Natural killer cell (primary cell): ENCODE measurements at regions not wholly inside any gene's neighbourhood (a gene's known extent, or its start where the extent isn't known, plus 50 kb on each side); places are given as distances from the start of the nearest gene placed in this dataset.

ENCODE experiments used
- ATAC-seq, 3 donors: fragments of 150-1000 bp in 2 of 3; fragments of 200-7000 bp in 1 of 3; cut with Tn5 transposase; 1 replicate in 1 of 3; 2 replicates in 2 of 3; pipeline ENCODE4 v1.10.0; 2021; ENCODE audit warnings: mild to moderate bottlenecking in 2 of 3, moderate library complexity in 2 of 3
- DNase-seq, 2 donors: peaks; one replicate each; pipeline versions ENCODE4 v3.0.0 to v3.0.0-alpha.2; 2013 to 2021; ENCODE audit warnings: mixed read lengths in 1 of 2
- H3K27ac ChIP-seq: one replicate; pipeline ENCODE4 v1.5.1; 2013; ENCODE audit warnings: mild to moderate bottlenecking, low read length
- H3K27me3 ChIP-seq: one replicate; pipeline ENCODE4 v1.6.1; 2013; ENCODE audit warnings: low read length; ENCODE audit not compliant: control insufficient read depth, insufficient read depth
- H3K36me3 ChIP-seq: one replicate; pipeline ENCODE4 v1.6.1; 2013; ENCODE audit warnings: low read length; ENCODE audit not compliant: control insufficient read depth, insufficient read depth
- H3K4me1 ChIP-seq: one replicate; pipeline ENCODE4 v1.6.1; 2013; ENCODE audit warnings: low read length; ENCODE audit not compliant: control insufficient read depth, insufficient read depth
- H3K4me3 ChIP-seq: one replicate; pipeline ENCODE4 v1.5.1; 2013; ENCODE audit warnings: low read length
- H3K9me3 ChIP-seq: one replicate; pipeline ENCODE4 v1.6.1; 2013; ENCODE audit warnings: low read length; ENCODE audit not compliant: control insufficient read depth, insufficient read depth
- H3K27ac Mint-ChIP-seq, 2 donors: one replicate each; pipeline ENCODE4 v1.8.0; 2022; ENCODE audit warnings: mild to moderate bottlenecking in 2 of 2, mixed read lengths in 2 of 2, moderate library complexity in 1 of 2
- H3K27me3 Mint-ChIP-seq, 2 donors: one replicate each; pipeline ENCODE4 v1.8.0; 2022; ENCODE audit warnings: low read depth in 2 of 2, mixed read lengths in 2 of 2
- H3K36me3 Mint-ChIP-seq: one replicate; pipeline ENCODE4 v1.8.0; 2022; ENCODE audit warnings: mixed read lengths
- H3K4me1 Mint-ChIP-seq, 2 donors: one replicate each; pipeline ENCODE4 v1.8.0; 2022; ENCODE audit warnings: mixed read lengths in 2 of 2
- H3K4me3 Mint-ChIP-seq: one replicate; pipeline ENCODE4 v1.8.0; 2022; ENCODE audit warnings: mild to moderate bottlenecking, moderate library complexity, mixed read lengths
- H3K9me3 Mint-ChIP-seq, 2 donors: one replicate each; pipeline ENCODE4 v1.8.0; 2022; ENCODE audit warnings: mixed read lengths in 2 of 2
- CTCF ChIP-seq: fragments of 200-600 bp; IDR thresholded peaks from one replicate; pipeline ENCODE4 v1.8.0; 2022; ENCODE audit warnings: antibody characterized with exemption
- WGBS: methylation state at CpG from one replicate; pipeline ENCODE4 v1.1.7; 2013; ENCODE audit warnings: missing lambda C conversion rate; ENCODE audit not compliant: insufficient coverage; 5-methylcytosine and 5-hydroxymethylcytosine counted together
- intact Hi-C: fragments of 100-400 bp; cut with micrococcal nuclease; formaldehyde crosslinking; loops from one replicate; pipeline ENCODE4 v1.14.2; 2022

GRCh38 chr7:9307131-9307530 is 873.7 kb downstream of the NXPH1 start:
- H3K27ac Mint-ChIP-seq = no peak overlapping the region
- ATAC-seq (no peak), DNase-seq (no peak)
- H3K9me3 Mint-ChIP-seq = peaks cover 5 to 12% of the 10 kb centered on the region in 2 donors
- H3K27me3 Mint-ChIP-seq = no peaks in the 10 kb centered on the region
- no peak overlapping the region for H3K4me3 Mint-ChIP-seq
- Histone ChIP-seq H3K27ac (no peak overlapping the region), H3K36me3 (no peaks in the 10 kb centered on the region), H3K4me1 (no peaks in the 10 kb centered on the region), H3K4me3 (no peak overlapping the region), H3K27me3 (no peaks in the 10 kb centered on the region), H3K9me3 (no peaks in the 10 kb centered on the region)
- WGBS = 100% methylated on average over 1 of the region's 1 CpG
- intact Hi-C loops = no loop called here
- H3K4me1 Mint-ChIP-seq = no peaks in the 10 kb centered on the region
- TF ChIP-seq CTCF = no peak
- no peaks in the 10 kb centered on the region for H3K36me3 Mint-ChIP-seq

- Mint-ChIP-seq H3K4me3 (no peak overlapping the region), H3K9me3 (peaks cover 20 to 22% of the 10 kb centered on the region in 2 donors), H3K27me3 (no peaks in the 10 kb centered on the region), H3K27ac (no peak overlapping the region), H3K4me1 (no peaks in the 10 kb centered on the region), H3K36me3 (peaks cover 11% of the 10 kb centered on the region)
- H3K4me3 ChIP-seq = no peak overlapping the region
- peaks cover 3% of the 10 kb centered on the region for H3K9me3 ChIP-seq
- WGBS = 82% methylated on average over 1 of the region's 2 CpGs
- H3K36me3 ChIP-seq = no peaks in the 10 kb centered on the region
- TF ChIP-seq CTCF = no peak
- H3K27ac ChIP-seq = no peak overlapping the region
- DNase-seq (no peak), ATAC-seq (no peak)
- H3K4me1 ChIP-seq = no peaks in the 10 kb centered on the region
- no peaks in the 10 kb centered on the region for H3K27me3 ChIP-seq
- intact Hi-C loops = no loop called here
Observed at GRCh38 chr7:9324513-9324912, 891.1 kb downstream of the NXPH1 start.

GRCh38 chr7:9328296-9328695 is 894.9 kb downstream of the NXPH1 start:
- H3K9me3 ChIP-seq = peaks cover 3% of the 10 kb centered on the region
- Mint-ChIP-seq H3K27ac (no peak overlapping the region), H3K4me1 (no peaks in the 10 kb centered on the region), H3K4me3 (no peak overlapping the region), H3K27me3 (no peaks in the 10 kb centered on the region), H3K9me3 (peaks cover 16 to 17% of the 10 kb centered on the region in 2 donors), H3K36me3 (no peaks in the 10 kb centered on the region)
- H3K4me1 ChIP-seq = no peaks in the 10 kb centered on the region
- H3K36me3 ChIP-seq = no peaks in the 10 kb centered on the region
- DNase-seq (no peak), ATAC-seq (no peak)
- intact Hi-C loops = no loop called here
- no peak for TF ChIP-seq CTCF
- no peak overlapping the region for H3K4me3 ChIP-seq
- no peak overlapping the region for H3K27ac ChIP-seq
- H3K27me3 ChIP-seq = no peaks in the 10 kb centered on the region
- WGBS = 94% methylated on average over 1 of the region's 2 CpGs

GRCh38 chr7:9349625-9350024 is 916.2 kb downstream of the NXPH1 start:
- H3K27ac ChIP-seq = no peak overlapping the region
- Mint-ChIP-seq H3K4me1 (no peaks in the 10 kb centered on the region), H3K4me3 (no peak overlapping the region), H3K9me3 (peaks cover 16 to 17% of the 10 kb centered on the region in 2 donors), H3K27ac (no peak overlapping the region), H3K36me3 (peaks cover 18% of the 10 kb centered on the region), H3K27me3 (no peaks in the 10 kb centered on the region)
- TF ChIP-seq CTCF = no peak
- H3K9me3 ChIP-seq = peaks cover 6% of the 10 kb centered on the region
- DNase-seq (no peak), ATAC-seq (no peak)
- H3K27me3 ChIP-seq = no peaks in the 10 kb centered on the region
- 87% methylated on average over 3 of the region's 3 CpGs for WGBS
- intact Hi-C loops = no loop called here
- no peak overlapping the region for H3K4me3 ChIP-seq
- no peaks in the 10 kb centered on the region for H3K36me3 ChIP-seq
- H3K4me1 ChIP-seq = no peaks in the 10 kb centered on the region
